ENCODE measurements at regions not wholly inside any gene's neighbourhood (a gene's known extent, or its start where the extent isn't known, plus 50 kb on each side); places are given as distances from the start of the nearest gene placed in this dataset.

GRCh38 chr6:153942361-153942760, 96.7 kb upstream of the OPRM1 start (continued):
- no peak for TF ChIP-seq CLOCK (CRISPR knock-in tag; IDR thresholded peaks at IDR 0.05; ENCODE audit: borderline replicate concordance)

- in situ Hi-C loops (cut with MboI), result no loop called here
- BruUV-seq (replicated peaks), result no TSS peak
These were observed 97.3 kb upstream of the OPRM1 start for GRCh38 chr6:153941768-153942167.

More at GRCh38 chr6:153941768-153942167, 97.3 kb upstream of the OPRM1 start:
- POLR2A ChIA-PET, result no interaction called here
- Histone ChIP-seq H3K4me1 (replicated peaks in 1 of 2; ENCODE audit: control insufficient read depth in 2 of 2, insufficient read depth in 2 of 2, low read length in 2 of 2) (no peaks in the 10 kb centered on the region), H3K79me2 (ENCODE audit: control insufficient read depth, insufficient read depth, low read length) (no peaks in the 10 kb centered on the region), H3K9me1 (ENCODE audit: control insufficient read depth, insufficient read depth, low read length) (no peaks in the 10 kb centered on the region), H3K9me3 (replicated peaks; ENCODE audit: control insufficient read depth, insufficient read depth, low read depth, low read length) (no peaks in the 10 kb centered on the region), H3K4me3 (no peak overlapping the region), H3K36me3 (ENCODE audit: control insufficient read depth, insufficient read depth, low read length) (no peaks in the 10 kb centered on the region), H2AFZ (ENCODE audit: low read depth, low read length) (no peak overlapping the region), H3K27me3 (ENCODE audit: control insufficient read depth in 2 of 2, insufficient read depth in 2 of 2, low read length in 2 of 2) (no peaks in the 10 kb centered on the region), H3K27ac (ENCODE audit: extremely low read depth, low read depth, low read length) (no peak overlapping the region), H3K4me2 (ENCODE audit: insufficient read depth, low read length) (no peak overlapping the region), H3K9ac (ENCODE audit: insufficient read depth in 1 of 2, low read depth in 2 of 2, low read length in 2 of 2) (no peak overlapping the region), H4K20me1 (replicated peaks; ENCODE audit: control insufficient read depth, insufficient read depth, low read length) (no peaks in the 10 kb centered on the region)
- 0% methylated on average over 2 of the region's 2 CpGs for WGBS (ENCODE audit: insufficient coverage, low coverage, missing lambda C conversion rate)
- CTCF ChIA-PET (ENCODE audit: low intra/inter-chr PET ratio), result no interaction called here
- DNase-seq (ENCODE audit: extremely low read depth in 1 of 4, low spot score in 3 of 4) (no peak), ATAC-seq (no peak), FAIRE-seq (no peak)
- intact Hi-C loops (cut with micrococcal nuclease), result no loop called here
- TF ChIP-seq L3MBTL2 (IDR thresholded peaks at IDR 0.05) (no peak), DPF2 (IDR thresholded peaks at IDR 0.05) (no peak)
- TF ChIP-seq, protein P1, sequence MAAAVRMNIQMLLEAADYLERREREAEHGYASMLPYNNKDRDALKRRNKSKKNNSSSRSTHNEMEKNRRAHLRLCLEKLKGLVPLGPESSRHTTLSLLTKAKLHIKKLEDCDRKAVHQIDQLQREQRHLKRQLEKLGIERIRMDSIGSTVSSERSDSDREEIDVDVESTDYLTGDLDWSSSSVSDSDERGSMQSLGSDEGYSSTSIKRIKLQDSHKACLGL (CRISPR knock-in tag; IDR thresholded peaks at IDR 0.05; ENCODE audit: borderline replicate concordance, poor library complexity, severe bottlenecking), result no peak
